HG02973 (cell line): ENCODE measurements at regions not wholly inside any gene's neighbourhood (a gene's known extent, or its start where the extent isn't known, plus 50 kb on each side); places are given as distances from the start of the nearest gene placed in this dataset.
"Not testable (repeated sequence)": the region's sequence is repeated elsewhere in the genome, so short reads cannot be mapped to it uniquely, and the experiment has no call there.

Source experiments
- ATAC-seq: cut with Tn5 transposase; IDR thresholded peaks from one replicate; pipeline ENCODE4 v1.9.1; 2021; ENCODE audit warnings: moderate library complexity; ENCODE audit not compliant: unreplicated experiment

GRCh38 chr15:20204177-20204866 lies 337.3 kb downstream of the GOLGA6L6 start:
- not testable (repeated sequence) for ATAC-seq

- ATAC-seq = not testable (repeated sequence)
These were observed 337.9 kb downstream of the GOLGA6L6 start for GRCh38 chr15:20203649-20204150.

GRCh38 chr15:20194591-20195198 lies 346.9 kb downstream of the GOLGA6L6 start:
- not testable (repeated sequence) for ATAC-seq

GRCh38 chr15:20192982-20193929 lies 348.3 kb downstream of the GOLGA6L6 start:
- peak; percentile 78 for ATAC-seq

- not testable (repeated sequence) for ATAC-seq
These were observed 350.0 kb downstream of the GOLGA6L6 start for GRCh38 chr15:20191508-20192125.

DNA sequence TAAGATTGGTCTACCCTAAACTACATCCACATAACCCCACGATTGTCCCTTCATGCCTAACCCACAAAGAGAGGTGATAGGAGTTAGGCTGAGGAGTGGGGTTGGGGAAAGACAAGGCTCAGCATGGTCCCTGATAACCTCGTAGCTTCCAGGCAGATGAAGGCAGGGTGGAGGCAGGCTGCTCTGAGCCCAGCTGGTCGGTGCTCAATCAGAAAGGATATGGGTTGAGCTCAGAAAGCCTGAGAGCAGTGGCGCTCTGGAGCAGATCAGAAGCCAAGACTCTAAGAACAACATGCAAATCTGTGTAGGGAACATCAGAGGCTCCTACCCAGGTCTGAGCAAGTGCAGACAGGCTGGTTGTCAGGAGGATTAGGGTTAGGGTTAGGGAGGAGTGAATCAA lies 353.0 kb downstream of the GOLGA6L6 start:
- ATAC-seq = not testable (repeated sequence)

GRCh38 chr15:20187370-20188355 lies 353.9 kb downstream of the GOLGA6L6 start:
- ATAC-seq = not testable (repeated sequence)

DNA sequence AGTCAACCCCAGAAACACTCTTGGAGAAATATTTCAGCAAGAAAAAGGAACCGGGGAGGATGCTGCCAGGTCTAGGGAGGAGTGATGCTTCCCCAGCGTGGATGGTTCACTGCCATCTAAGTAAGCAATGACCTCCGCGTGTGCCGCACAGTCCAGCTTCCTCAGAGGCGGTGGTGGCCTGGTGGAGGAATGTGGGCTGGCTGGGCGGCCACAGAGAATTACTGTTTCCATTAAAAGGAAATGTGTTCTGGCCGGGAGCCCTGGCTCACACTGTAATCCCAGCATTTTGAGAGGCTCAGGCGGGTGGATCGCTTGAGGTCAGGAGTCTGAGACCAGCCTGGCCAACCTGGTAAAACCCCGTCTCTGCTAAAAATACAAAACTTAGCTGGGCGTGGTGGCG lies 356.7 kb downstream of the GOLGA6L6 start:
- not testable (repeated sequence) for ATAC-seq

DNA sequence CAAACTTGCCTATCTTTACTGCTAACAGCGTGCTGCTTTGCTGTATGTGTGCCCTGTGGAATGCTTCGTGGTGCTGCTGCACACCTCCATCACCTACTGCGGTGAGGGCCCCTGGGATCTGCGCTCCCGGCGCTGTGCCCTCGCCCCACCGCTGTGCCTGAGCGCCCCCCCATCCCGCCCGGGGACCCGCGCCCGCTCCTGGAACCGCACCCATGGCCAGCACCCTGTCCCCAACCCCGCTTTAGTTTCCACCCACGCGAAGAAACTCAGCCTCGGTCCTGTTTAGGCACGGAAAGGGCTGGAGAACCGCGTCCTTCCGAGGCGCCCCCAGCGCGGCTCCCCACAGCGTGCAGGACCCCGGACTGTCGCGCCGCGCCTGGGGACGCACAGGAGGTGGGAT lies 373.4 kb downstream of the GOLGA6L6 start:
- ATAC-seq = not testable (repeated sequence)

DNA sequence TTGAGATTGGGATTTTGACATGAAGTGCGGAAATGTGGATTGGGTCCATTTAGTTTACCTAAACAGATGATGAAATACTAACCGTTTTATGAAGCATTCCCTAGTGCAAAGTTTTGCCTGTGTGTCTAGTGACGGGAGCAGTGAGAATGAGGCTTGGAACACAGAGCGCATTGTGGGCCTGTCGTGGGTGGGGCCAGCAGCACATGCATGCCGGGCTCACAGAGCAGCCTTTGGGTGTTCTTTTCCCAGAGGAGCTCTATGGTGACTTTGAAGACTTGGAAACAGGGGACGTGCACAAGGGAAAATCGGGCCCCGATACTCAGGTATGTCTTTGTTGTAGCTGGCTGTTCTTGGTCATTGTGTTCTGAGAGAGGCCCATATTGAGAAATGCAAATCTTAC lies 388.1 kb downstream of the GOLGA6L6 start:
- not testable (repeated sequence) for ATAC-seq

GRCh38 chr15:20148679-20149078 lies 392.9 kb downstream of the GOLGA6L6 start:
- not testable (repeated sequence) for ATAC-seq

DNA sequence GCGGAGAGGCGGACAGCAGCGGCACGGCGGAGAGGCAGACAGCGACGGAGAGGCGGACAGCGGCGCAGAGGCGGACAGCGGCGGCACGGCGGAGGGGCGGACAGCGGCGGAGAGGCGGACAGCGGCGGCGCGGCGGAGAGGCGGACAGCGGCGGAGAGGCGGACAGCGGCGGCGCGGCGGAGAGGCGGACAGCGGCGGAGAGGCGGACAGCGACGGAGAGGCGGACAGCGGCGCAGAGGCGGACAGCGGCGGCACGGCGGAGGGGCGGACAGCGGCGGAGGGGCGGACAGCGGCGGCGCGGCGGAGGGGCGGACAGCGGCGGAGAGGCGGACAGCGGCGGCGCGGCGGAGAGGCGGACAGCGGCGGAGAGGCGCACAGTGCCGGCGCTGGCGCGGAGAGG lies 393.6 kb downstream of the GOLGA6L6 start:
- not testable (repeated sequence) for ATAC-seq

DNA sequence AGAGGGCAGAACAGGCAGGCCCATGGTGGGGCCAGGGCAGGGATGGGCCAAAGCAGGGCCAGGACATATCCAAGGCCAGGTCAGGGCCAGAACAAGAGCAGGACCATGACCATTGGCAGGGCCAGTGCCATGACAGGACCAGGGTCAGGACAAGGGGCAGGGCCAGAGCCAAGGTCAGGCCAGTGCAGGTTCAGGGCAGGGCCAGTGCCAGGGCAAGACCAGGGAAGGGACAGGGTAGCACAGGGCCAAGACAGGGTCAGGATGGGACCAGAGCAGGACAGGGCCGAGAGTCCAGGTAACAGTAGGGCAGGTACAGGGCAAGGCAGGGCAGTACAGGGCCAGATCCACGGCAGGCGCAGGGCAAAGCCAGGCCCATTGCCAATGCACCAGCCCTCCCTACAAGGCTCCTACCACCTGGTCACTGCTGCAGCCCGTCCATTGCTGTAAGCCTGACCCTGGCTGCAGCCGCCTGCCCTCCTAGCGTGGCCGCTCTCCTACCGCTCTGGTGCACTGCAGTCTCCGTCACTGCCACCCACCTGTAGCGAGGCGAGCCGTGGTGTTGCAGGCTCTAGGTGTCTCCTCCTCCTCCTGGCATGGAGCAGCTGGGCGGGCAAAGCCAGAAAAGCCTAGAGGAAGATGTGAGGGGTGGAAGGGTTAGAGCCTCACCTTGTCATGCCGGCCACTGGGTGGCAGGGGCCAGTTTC lies 397.1 kb downstream of the GOLGA6L6 start:
- ATAC-seq = not testable (repeated sequence)

DNA sequence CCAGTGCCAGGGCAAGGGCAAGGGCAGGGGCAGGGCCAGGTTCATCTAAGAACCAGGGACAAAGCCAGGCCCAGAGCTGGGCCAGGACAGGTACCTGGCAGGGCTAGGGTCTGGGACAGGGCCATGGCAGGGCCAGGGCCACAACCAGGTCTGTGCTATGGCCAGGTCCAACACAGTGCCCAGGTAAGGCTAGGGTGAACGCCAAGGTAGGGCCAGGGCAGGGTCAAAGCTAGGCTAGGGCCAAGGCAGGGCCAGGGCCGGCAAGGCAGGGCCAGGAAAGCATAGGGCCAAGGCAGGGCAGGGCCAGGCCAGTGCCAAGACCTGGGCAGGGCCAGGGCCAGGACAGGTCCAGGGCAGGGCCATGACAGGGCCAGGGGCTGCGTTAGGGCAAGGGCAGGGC lies 398.7 kb downstream of the GOLGA6L6 start:
- ATAC-seq = not testable (repeated sequence)

DNA sequence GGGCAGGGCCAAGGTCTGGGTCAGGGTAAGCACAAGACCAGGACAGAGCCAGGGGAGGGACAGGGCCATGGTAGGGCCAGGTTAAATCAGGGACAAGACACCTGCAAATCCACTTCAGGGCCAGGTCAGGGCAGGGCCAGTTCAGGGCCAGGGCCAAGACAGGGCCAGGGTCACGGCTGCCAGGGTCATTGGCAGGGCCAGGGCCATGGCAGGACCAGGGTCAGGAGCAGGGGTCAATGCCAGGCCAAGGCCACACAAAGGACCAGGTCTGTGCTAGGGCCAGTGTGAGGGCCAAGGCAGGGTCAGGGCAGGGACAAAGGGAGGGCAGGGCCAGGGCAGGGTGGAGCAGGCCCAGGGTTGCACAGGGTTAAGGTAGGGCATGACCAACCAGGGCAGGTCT lies 399.2 kb downstream of the GOLGA6L6 start:
- ATAC-seq = not testable (repeated sequence)

- ATAC-seq = not testable (repeated sequence)
These were observed 416.9 kb downstream of the GOLGA6L6 start for GRCh38 chr15:20124668-20125067.

GRCh38 chr15:20106026-20106425 lies 435.6 kb downstream of the GOLGA6L6 start:
- ATAC-seq = no peak

- ATAC-seq = not testable (repeated sequence)
These were observed 436.3 kb downstream of the GOLGA6L6 start for GRCh38 chr15:20105011-20105990.
